WERI-Rb-1 (cell line): ENCODE measurements at regions not wholly inside any gene's neighbourhood (a gene's known extent, or its start where the extent isn't known, plus 50 kb on each side); places are given as distances from the start of the nearest gene placed in this dataset.

ENCODE experiments used
- DNase-seq: peaks from one replicate; pipeline ENCODE4 v3.0.0-alpha.2; 2020
- H3K27ac ChIP-seq: fragments of 250-450 bp; sonication (Bioruptor Pico); 2 replicates; pipeline ENCODE4 v1.5.1; 2020; ENCODE audit warnings: mild to moderate bottlenecking, moderate library complexity
- H3K27me3 ChIP-seq: fragments of 250-450 bp; sonication (Bioruptor Pico); 2 replicates; pipeline ENCODE4 v1.5.1; 2021; ENCODE audit warnings: mild to moderate bottlenecking, low read depth, moderate library complexity; ENCODE audit not compliant: insufficient read depth, severe bottlenecking
- H3K36me3 ChIP-seq: fragments of 250-450 bp; sonication (Bioruptor Pico); 2 replicates; pipeline ENCODE4 v1.5.1; 2020; ENCODE audit warnings: mild to moderate bottlenecking, moderate library complexity
- H3K4me3 ChIP-seq: 2 replicates; pipeline ENCODE4 v1.5.1; 2011; ENCODE audit warnings: low read depth, mild to moderate bottlenecking, control low read depth, low read length
- H3K9me3 ChIP-seq: fragments of 250-450 bp; sonication (Bioruptor Pico); 2 replicates; pipeline ENCODE4 v1.5.1; 2021; ENCODE audit warnings: mild to moderate bottlenecking, moderate library complexity; ENCODE audit not compliant: severe bottlenecking
- TF ChIP-seq, protein P1 (sequence below): IDR thresholded peaks from 2 replicates; pipeline ENCODE4 v1.5.1; 2011; ENCODE audit warnings: low read depth, mild to moderate bottlenecking, control low read depth, inconsistent platforms, low read length

- Histone ChIP-seq H3K4me3 (no peak overlapping the region), H3K36me3 (no peaks in the 10 kb centered on the region), H3K27ac (no peak overlapping the region), H3K9me3 (no peaks in the 10 kb centered on the region), H3K27me3 (no peaks in the 10 kb centered on the region)
- DNase-seq = no peak
- TF ChIP-seq, protein P1, sequence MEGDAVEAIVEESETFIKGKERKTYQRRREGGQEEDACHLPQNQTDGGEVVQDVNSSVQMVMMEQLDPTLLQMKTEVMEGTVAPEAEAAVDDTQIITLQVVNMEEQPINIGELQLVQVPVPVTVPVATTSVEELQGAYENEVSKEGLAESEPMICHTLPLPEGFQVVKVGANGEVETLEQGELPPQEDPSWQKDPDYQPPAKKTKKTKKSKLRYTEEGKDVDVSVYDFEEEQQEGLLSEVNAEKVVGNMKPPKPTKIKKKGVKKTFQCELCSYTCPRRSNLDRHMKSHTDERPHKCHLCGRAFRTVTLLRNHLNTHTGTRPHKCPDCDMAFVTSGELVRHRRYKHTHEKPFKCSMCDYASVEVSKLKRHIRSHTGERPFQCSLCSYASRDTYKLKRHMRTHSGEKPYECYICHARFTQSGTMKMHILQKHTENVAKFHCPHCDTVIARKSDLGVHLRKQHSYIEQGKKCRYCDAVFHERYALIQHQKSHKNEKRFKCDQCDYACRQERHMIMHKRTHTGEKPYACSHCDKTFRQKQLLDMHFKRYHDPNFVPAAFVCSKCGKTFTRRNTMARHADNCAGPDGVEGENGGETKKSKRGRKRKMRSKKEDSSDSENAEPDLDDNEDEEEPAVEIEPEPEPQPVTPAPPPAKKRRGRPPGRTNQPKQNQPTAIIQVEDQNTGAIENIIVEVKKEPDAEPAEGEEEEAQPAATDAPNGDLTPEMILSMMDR = no peak
Measured at GRCh38 chr3:193974671-193975535, 161.0 kb upstream of the HES1 start.

GRCh38 chr3:193977622-193978021, 158.3 kb upstream of the HES1 start:
- Histone ChIP-seq H3K27ac (no peak overlapping the region), H3K4me3 (no peak overlapping the region), H3K27me3 (no peaks in the 10 kb centered on the region), H3K36me3 (no peaks in the 10 kb centered on the region), H3K9me3 (no peaks in the 10 kb centered on the region)
- no peak for DNase-seq
- TF ChIP-seq, protein P1 = no peak

DNA sequence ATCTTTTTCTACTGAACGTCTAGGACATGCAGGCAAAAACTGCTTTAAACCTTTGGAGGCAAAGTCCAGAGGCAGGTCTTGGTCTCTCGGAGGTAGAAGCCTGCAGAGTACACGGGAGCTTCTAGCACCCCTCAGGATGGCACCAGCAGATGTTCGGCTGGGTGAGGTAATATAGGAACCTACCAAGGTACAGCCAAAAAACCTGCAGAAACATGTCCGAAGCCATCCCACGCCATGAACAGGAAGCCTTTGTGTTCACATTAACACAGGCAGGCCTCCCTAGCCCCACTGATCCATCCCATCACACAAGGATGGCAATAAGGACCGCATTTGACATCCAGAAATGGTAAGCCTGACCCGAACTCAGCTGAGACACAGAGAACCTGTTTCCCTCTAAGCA, 157.9 kb upstream of the HES1 start:
- H3K9me3 ChIP-seq = no peaks in the 10 kb centered on the region
- TF ChIP-seq, protein P1 = no peak
- no peak overlapping the region for H3K4me3 ChIP-seq
- DNase-seq = no peak
- H3K36me3 ChIP-seq = no peaks in the 10 kb centered on the region
- H3K27me3 ChIP-seq = no peaks in the 10 kb centered on the region
- H3K27ac ChIP-seq = no peak overlapping the region

- Histone ChIP-seq H3K9me3 (no peaks in the 10 kb centered on the region), H3K36me3 (no peaks in the 10 kb centered on the region), H3K4me3 (no peak overlapping the region), H3K27me3 (no peaks in the 10 kb centered on the region), H3K27ac (no peak overlapping the region)
- no peak for DNase-seq
- TF ChIP-seq, protein P1 = no peak
Measured at GRCh38 chr3:193978486-193978885, 157.5 kb upstream of the HES1 start.

DNA sequence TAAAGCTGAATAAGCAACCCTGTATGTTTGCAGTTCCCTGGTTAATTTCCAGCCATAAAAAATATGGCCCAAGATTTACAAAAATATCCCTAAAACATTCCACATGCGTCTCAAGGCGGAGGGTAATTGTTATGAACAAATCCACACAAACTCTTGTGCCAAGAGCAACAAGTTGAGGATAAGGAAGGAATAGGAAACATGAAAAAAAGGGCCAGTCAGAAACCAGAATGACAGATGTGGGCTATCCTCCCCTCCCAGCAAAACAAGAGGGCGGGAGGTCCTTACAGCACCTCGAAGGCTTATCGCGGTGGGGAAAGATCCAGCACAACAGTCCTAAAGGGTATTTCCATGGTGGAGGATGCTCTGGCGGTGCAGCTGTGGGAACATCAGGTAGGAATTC, 155.6 kb upstream of the HES1 start:
- Histone ChIP-seq H3K36me3 (no peaks in the 10 kb centered on the region), H3K27me3 (no peaks in the 10 kb centered on the region), H3K27ac (no peak overlapping the region), H3K4me3 (no peak overlapping the region), H3K9me3 (no peaks in the 10 kb centered on the region)
- no peak for DNase-seq
- TF ChIP-seq, protein P1 = no peak

DNA sequence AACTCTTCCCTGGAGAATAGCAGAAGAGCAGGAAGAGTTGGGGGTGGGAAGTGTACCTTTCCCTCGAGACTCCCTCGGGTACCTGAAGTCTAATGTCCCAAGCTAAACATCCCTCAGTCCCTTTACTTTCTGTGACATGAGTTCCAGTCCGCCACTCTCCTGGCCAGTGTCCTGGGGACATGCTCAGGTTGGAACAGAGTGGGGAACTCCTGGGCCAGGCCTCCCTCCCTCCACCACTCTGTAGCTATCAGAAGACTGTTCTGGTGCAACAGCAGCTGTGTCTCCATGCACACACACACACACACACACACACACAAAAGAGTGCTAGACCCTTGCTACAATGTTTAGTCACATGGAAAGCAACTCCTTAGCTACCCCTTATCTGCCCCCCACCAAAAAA, 155.0 kb upstream of the HES1 start:
- H3K27me3 ChIP-seq = no peaks in the 10 kb centered on the region
- DNase-seq = no peak
- H3K9me3 ChIP-seq = no peaks in the 10 kb centered on the region
- no peak overlapping the region for H3K4me3 ChIP-seq
- TF ChIP-seq, protein P1 = no peak
- no peak overlapping the region for H3K27ac ChIP-seq
- no peaks in the 10 kb centered on the region for H3K36me3 ChIP-seq
